ENCODE measurements at regions not wholly inside any gene's neighbourhood (a gene's known extent, or its start where the extent isn't known, plus 50 kb on each side); places are given as distances from the start of the nearest gene placed in this dataset.
A peak's percentile ranks its signal among the peaks of the same experiment; 100 is the strongest.

GRCh38 chr17:6924208-6924607, 71.6 kb upstream of the ALOX12 start:
- no peaks in the 10 kb centered on the region for H3K36me3 ChIP-seq (ENCODE audit: insufficient read depth, low read length, poor library complexity, severe bottlenecking)
- H3K27me3 ChIP-seq (replicated peaks; ENCODE audit: insufficient read depth, low read depth, low read length, poor library complexity): no peaks in the 10 kb centered on the region
- ChIA-PET CTCF (no interaction called here), POLR2A (ENCODE audit: low non-redundant PET) (no interaction called here)
- BruUV-seq (replicated peaks): no TSS peak
- intact Hi-C loops (cut with micrococcal nuclease; ENCODE audit: unreplicated experiment): no loop called here
- no peak overlapping the region for H3K27ac ChIP-seq (ENCODE audit: low read depth, low read length, poor library complexity, severe bottlenecking)
- no peak for DNase-seq (ENCODE audit: low spot score)
- no peaks in the 10 kb centered on the region for H3K9me3 ChIP-seq (ENCODE audit: low read depth, low read length, poor library complexity, severe bottlenecking)
- H3K4me1 ChIP-seq (ENCODE audit: insufficient read depth, low read length, poor library complexity, severe bottlenecking): peaks cover 14% of the 10 kb centered on the region
- TF ChIP-seq CTCF (conservative IDR thresholded peaks at IDR 0.05; ENCODE audit: low read depth, low read length) (no peak), EZH2 (IDR thresholded peaks at IDR 0.05; ENCODE audit: borderline replicate concordance, low read depth, low read length, poor library complexity, severe bottlenecking) (no peak)
- H3K4me3 ChIP-seq (ENCODE audit: low read depth, low read length, poor library complexity, severe bottlenecking): no peak overlapping the region

- Histone ChIP-seq H3K27ac (ENCODE audit: low read depth, low read length, poor library complexity, severe bottlenecking) (peak overlapping the region; percentile 34), H3K27me3 (replicated peaks; ENCODE audit: insufficient read depth, low read depth, low read length, poor library complexity) (no peaks in the 10 kb centered on the region), H3K4me1 (ENCODE audit: insufficient read depth, low read length, poor library complexity, severe bottlenecking) (peaks cover 14% of the 10 kb centered on the region), H3K9me3 (ENCODE audit: low read depth, low read length, poor library complexity, severe bottlenecking) (no peaks in the 10 kb centered on the region), H3K4me3 (ENCODE audit: low read depth, low read length, poor library complexity, severe bottlenecking) (no peak overlapping the region), H3K36me3 (ENCODE audit: insufficient read depth, low read length, poor library complexity, severe bottlenecking) (no peaks in the 10 kb centered on the region)
- BruUV-seq (replicated peaks): no TSS peak
- intact Hi-C loops (cut with micrococcal nuclease; ENCODE audit: unreplicated experiment): no loop called here
- no peak for DNase-seq (ENCODE audit: low spot score)
- ChIA-PET POLR2A (ENCODE audit: low non-redundant PET) (no interaction called here), CTCF (no interaction called here)
- TF ChIP-seq CTCF (conservative IDR thresholded peaks at IDR 0.05; ENCODE audit: low read depth, low read length) (no peak), EZH2 (IDR thresholded peaks at IDR 0.05; ENCODE audit: borderline replicate concordance, low read depth, low read length, poor library complexity, severe bottlenecking) (no peak)
Measured at GRCh38 chr17:6926667-6927066, 69.2 kb upstream of the ALOX12 start.

GRCh38 chr17:6927290-6928126, 68.3 kb upstream of the ALOX12 start:
- H3K36me3 ChIP-seq (ENCODE audit: insufficient read depth, low read length, poor library complexity, severe bottlenecking): no peaks in the 10 kb centered on the region
- intact Hi-C loops (cut with micrococcal nuclease; ENCODE audit: unreplicated experiment): no loop called here
- H3K9me3 ChIP-seq (ENCODE audit: low read depth, low read length, poor library complexity, severe bottlenecking): no peaks in the 10 kb centered on the region
- ChIA-PET POLR2A (ENCODE audit: low non-redundant PET) (interaction anchor here (0.6 kb wide), 1 partner anchor 39 kb away, joined by 11 read pairs; no protein-coding TSS in a partner anchor), CTCF (no interaction called here)
- peaks cover 14% of the 10 kb centered on the region for H3K4me1 ChIP-seq (ENCODE audit: insufficient read depth, low read length, poor library complexity, severe bottlenecking)
- H3K27ac ChIP-seq (ENCODE audit: low read depth, low read length, poor library complexity, severe bottlenecking): peak overlapping the region; percentile 34
- BruUV-seq (replicated peaks): no TSS peak
- no peak overlapping the region for H3K4me3 ChIP-seq (ENCODE audit: low read depth, low read length, poor library complexity, severe bottlenecking)
- no peak for TF ChIP-seq EZH2 (IDR thresholded peaks at IDR 0.05; ENCODE audit: borderline replicate concordance, low read depth, low read length, poor library complexity, severe bottlenecking)
- no peak for TF ChIP-seq CTCF (conservative IDR thresholded peaks at IDR 0.05; ENCODE audit: low read depth, low read length)
- DNase-seq (ENCODE audit: low spot score): peak; percentile 28
- H3K27me3 ChIP-seq (replicated peaks; ENCODE audit: insufficient read depth, low read depth, low read length, poor library complexity): no peaks in the 10 kb centered on the region
